Eye (tissue), 1 donor: ENCODE measurements at regions not wholly inside any gene's neighbourhood (a gene's known extent, or its start where the extent isn't known, plus 50 kb on each side); places are given as distances from the start of the nearest gene placed in this dataset.

Source experiments
- DNase-seq: peaks from one replicate; pipeline ENCODE4 v3.0.0-alpha.2; 2015

DNA sequence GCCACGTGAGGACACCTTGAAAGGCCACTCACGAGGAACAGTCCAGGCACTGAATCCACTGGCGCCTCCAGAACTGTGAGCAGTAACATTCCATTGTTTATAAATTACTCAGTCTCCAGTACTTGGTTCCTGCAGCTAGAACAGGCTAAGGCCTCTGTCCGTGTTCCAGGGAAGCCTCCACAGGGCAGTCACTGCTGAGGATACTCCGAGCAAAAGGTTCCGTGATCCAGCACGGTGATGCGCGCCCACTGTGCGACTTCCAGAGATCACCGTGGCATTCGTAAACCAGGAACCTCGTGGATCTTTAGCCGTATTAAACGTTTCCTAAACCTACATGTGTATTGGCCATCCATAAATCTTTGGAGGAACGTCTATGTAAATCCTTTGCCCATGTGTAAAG is 51.5 kb upstream of the SALL3 start:
- DNase-seq, result no peak

DNA sequence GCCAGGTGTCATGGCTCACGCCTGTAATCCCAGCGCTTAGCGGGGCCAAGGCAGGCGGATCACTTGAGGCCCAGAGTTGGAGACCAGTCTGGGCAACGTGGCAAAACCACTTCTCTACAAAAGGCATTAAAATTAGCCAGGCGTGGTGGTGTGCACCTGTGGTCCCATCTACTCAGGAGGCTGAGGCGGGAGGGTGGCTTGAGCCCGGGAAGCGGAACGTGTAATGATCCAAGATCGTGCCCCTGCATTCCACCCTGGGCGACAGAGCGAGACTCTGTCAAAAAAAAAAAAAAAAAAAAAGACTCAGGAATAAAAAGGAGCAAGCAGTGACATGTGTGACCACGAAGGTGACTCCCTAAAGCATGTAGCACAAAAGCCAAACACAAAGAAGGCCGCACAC is 50.1 kb upstream of the SALL3 start:
- no peak for DNase-seq
